KMS-11 (cell line): ENCODE measurements at regions not wholly inside any gene's neighbourhood (a gene's known extent, or its start where the extent isn't known, plus 50 kb on each side); places are given as distances from the start of the nearest gene placed in this dataset.

ENCODE experiments used
- H2AFZ ChIP-seq: fragments of 200-600 bp; sonication (generic); 2 replicates; pipeline ENCODE4 v1.6.1; 2016; ENCODE audit warnings: antibody characterized with exemption, mixed run types, low read depth
- H3K27ac ChIP-seq: fragments of 200-600 bp; sonication (generic); 2 replicates; pipeline ENCODE4 v1.6.1; 2016; ENCODE audit warnings: mild to moderate bottlenecking, mixed run types
- H3K27me3 ChIP-seq: fragments of 200-600 bp; sonication (generic); 2 replicates; pipeline ENCODE4 v1.6.1; 2017; ENCODE audit warnings: mild to moderate bottlenecking, low read depth, mixed run types, moderate library complexity; ENCODE audit not compliant: insufficient read depth
- H3K36me3 ChIP-seq: fragments of 200-600 bp; sonication (generic); 2 replicates; pipeline ENCODE4 v1.6.1; 2017; ENCODE audit warnings: mild to moderate bottlenecking, mixed run types; ENCODE audit not compliant: insufficient read depth
- H3K4me1 ChIP-seq: fragments of 200-600 bp; sonication (generic); 2 replicates; pipeline ENCODE4 v1.6.1; 2016; ENCODE audit warnings: mild to moderate bottlenecking, low read depth, mixed run types; ENCODE audit not compliant: poor library complexity, severe bottlenecking
- H3K4me2 ChIP-seq: fragments of 200-600 bp; sonication (generic); 2 replicates; pipeline ENCODE4 v1.7.0; 2016; ENCODE audit warnings: mild to moderate bottlenecking, mixed run types
- H3K4me3 ChIP-seq: fragments of 200-600 bp; sonication (generic); IDR thresholded peaks from 2 replicates; pipeline ENCODE4 v1.6.1; 2017; ENCODE audit warnings: low read depth, low read length, mixed read lengths; ENCODE audit not compliant: insufficient read depth
- H3K79me2 ChIP-seq: fragments of 200-600 bp; sonication (generic); 2 replicates; pipeline ENCODE4 v1.6.1; 2016; ENCODE audit warnings: low read depth, mixed run types; ENCODE audit not compliant: insufficient read depth
- H3K9ac ChIP-seq: fragments of 200-600 bp; sonication (generic); 2 replicates; pipeline ENCODE4 v1.6.1; 2016; ENCODE audit warnings: mild to moderate bottlenecking, mixed run types
- H4K20me1 ChIP-seq: fragments of 200-600 bp; sonication (generic); 2 replicates; pipeline ENCODE4 v1.6.1; 2016; ENCODE audit warnings: mild to moderate bottlenecking, mixed run types; ENCODE audit not compliant: insufficient read depth
- TF ChIP-seq, protein P1 (sequence below): fragments of 200-600 bp; sonication (generic); conservative IDR thresholded peaks from 2 replicates; pipeline ENCODE4 v1.6.1; 2017; ENCODE audit warnings: low read depth, mild to moderate bottlenecking, antibody characterized with exemption, low read length, moderate library complexity, mixed read lengths

- Histone ChIP-seq H3K9ac (no peak overlapping the region), H3K36me3 (no peaks in the 10 kb centered on the region), H3K4me3 (no peak overlapping the region), H4K20me1 (no peaks in the 10 kb centered on the region), H3K4me1 (no peaks in the 10 kb centered on the region), H2AFZ (no peak overlapping the region), H3K4me2 (no peak overlapping the region), H3K27me3 (no peaks in the 10 kb centered on the region), H3K27ac (no peak overlapping the region), H3K79me2 (no peaks in the 10 kb centered on the region)
- TF ChIP-seq, protein P1, sequence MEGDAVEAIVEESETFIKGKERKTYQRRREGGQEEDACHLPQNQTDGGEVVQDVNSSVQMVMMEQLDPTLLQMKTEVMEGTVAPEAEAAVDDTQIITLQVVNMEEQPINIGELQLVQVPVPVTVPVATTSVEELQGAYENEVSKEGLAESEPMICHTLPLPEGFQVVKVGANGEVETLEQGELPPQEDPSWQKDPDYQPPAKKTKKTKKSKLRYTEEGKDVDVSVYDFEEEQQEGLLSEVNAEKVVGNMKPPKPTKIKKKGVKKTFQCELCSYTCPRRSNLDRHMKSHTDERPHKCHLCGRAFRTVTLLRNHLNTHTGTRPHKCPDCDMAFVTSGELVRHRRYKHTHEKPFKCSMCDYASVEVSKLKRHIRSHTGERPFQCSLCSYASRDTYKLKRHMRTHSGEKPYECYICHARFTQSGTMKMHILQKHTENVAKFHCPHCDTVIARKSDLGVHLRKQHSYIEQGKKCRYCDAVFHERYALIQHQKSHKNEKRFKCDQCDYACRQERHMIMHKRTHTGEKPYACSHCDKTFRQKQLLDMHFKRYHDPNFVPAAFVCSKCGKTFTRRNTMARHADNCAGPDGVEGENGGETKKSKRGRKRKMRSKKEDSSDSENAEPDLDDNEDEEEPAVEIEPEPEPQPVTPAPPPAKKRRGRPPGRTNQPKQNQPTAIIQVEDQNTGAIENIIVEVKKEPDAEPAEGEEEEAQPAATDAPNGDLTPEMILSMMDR, result no peak
Measured at GRCh38 chr10:44761076-44761475, 150.1 kb upstream of the TMEM72 start.

DNA sequence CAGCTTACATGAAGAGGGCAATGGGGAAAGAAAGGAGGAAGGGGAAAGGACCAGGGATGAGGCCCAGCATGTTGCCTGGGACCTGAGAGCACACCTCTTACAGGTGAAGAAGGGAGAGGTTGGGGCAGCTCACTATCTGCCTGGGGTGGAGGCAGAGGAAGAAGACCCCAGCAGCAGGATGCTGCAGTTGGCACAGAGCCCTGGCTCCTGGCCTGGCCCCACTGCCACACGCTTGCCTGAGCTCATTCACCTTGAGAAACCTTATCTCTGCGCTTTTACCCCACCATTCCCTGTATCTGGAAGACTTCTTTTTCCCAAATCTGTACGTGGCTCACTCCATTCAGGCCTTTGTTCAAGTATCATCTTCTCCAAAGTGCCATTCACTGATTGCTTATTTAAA, 147.8 kb upstream of the TMEM72 start:
- Histone ChIP-seq H2AFZ (no peak overlapping the region), H3K4me1 (no peaks in the 10 kb centered on the region), H3K79me2 (no peaks in the 10 kb centered on the region), H3K27me3 (no peaks in the 10 kb centered on the region), H3K9ac (no peak overlapping the region), H3K4me3 (no peak overlapping the region), H4K20me1 (no peaks in the 10 kb centered on the region), H3K27ac (no peak overlapping the region), H3K36me3 (no peaks in the 10 kb centered on the region), H3K4me2 (no peak overlapping the region)
- TF ChIP-seq, protein P1, result no peak

GRCh38 chr10:44765299-44765698, 145.8 kb upstream of the TMEM72 start:
- Histone ChIP-seq H3K36me3 (no peaks in the 10 kb centered on the region), H3K27ac (no peak overlapping the region), H4K20me1 (no peaks in the 10 kb centered on the region), H3K4me3 (no peak overlapping the region), H3K9ac (no peak overlapping the region), H3K4me2 (no peak overlapping the region), H3K79me2 (no peaks in the 10 kb centered on the region), H2AFZ (no peak overlapping the region), H3K4me1 (no peaks in the 10 kb centered on the region), H3K27me3 (no peaks in the 10 kb centered on the region)
- TF ChIP-seq, protein P1, result no peak

DNA sequence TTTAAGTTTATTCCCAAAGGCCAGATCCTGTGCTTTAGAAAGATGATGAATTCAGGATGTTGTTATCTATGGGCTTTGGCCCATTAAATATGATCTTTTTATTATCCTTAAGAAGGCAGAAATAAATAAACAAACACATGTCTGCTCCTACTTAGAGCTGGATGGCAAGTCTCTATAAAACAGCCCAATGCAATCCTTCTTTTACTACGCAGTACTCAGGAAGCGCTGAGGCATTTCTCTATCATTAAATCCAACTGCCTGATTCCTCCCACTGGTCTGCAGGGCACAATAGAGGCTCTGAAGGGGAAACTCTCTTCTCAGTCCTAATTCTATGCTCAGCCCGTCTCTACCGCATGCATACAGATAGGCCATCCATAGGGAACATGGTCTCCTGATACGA, 144.5 kb upstream of the TMEM72 start:
- H2AFZ ChIP-seq, result no peak overlapping the region
- H3K9ac ChIP-seq, result no peak overlapping the region
- TF ChIP-seq, protein P1, result no peak
- H3K27ac ChIP-seq, result no peak overlapping the region
- no peaks in the 10 kb centered on the region for H3K79me2 ChIP-seq
- no peaks in the 10 kb centered on the region for H3K4me1 ChIP-seq
- no peak overlapping the region for H3K4me3 ChIP-seq
- no peaks in the 10 kb centered on the region for H4K20me1 ChIP-seq
- no peaks in the 10 kb centered on the region for H3K27me3 ChIP-seq
- H3K4me2 ChIP-seq, result no peak overlapping the region
- H3K36me3 ChIP-seq, result no peaks in the 10 kb centered on the region
